Keratinocyte (primary cell): ENCODE measurements at regions not wholly inside any gene's neighbourhood (a gene's known extent, or its start where the extent isn't known, plus 50 kb on each side); places are given as distances from the start of the nearest gene placed in this dataset.

Experiments used
- DNase-seq: peaks from one replicate; pipeline ENCODE4 v3.0.0-alpha.2; 2011; ENCODE audit warnings: low read depth, missing footprints, low spot score
- FAIRE-seq: peaks from 2 replicates; lab custom pipeline; 2011; peaks lifted over from hg19 to GRCh38; lab: Jason Lieb, UNC
- H2AFZ ChIP-seq: 2 replicates; pipeline ENCODE4 v1.6.0; 2012; ENCODE audit warnings: low read length, control low read depth, inconsistent platforms; ENCODE audit not compliant: control insufficient read depth
- H3K27ac ChIP-seq: 2 replicates; pipeline ENCODE4 v1.5.1; 2011; ENCODE audit warnings: low read length; ENCODE audit not compliant: control insufficient read depth, insufficient read depth
- H3K27me3 ChIP-seq: 3 replicates; pipeline ENCODE4 v1.6.0; 2011; ENCODE audit warnings: low read length; ENCODE audit not compliant: control insufficient read depth, insufficient read depth; ENCODE audit errors: extremely low read depth
- H3K36me3 ChIP-seq, 2 experiments: 2 replicates in 1 of 2; 3 replicates in 1 of 2; pipeline ENCODE4 v1.5.1; 2011; ENCODE audit warnings: low read length in 2 of 2, mild to moderate bottlenecking in 1 of 2; ENCODE audit not compliant: control insufficient read depth in 2 of 2, insufficient read depth in 2 of 2; ENCODE audit errors: extremely low read depth in 1 of 2
- H3K4me1 ChIP-seq: 3 replicates; pipeline ENCODE4 v1.5.1; 2011; ENCODE audit warnings: low read length; ENCODE audit not compliant: control insufficient read depth, insufficient read depth; ENCODE audit errors: extremely low read depth
- H3K4me2 ChIP-seq: 3 replicates; pipeline ENCODE4 v1.6.0; 2011; ENCODE audit warnings: low read depth, low read length; ENCODE audit not compliant: control insufficient read depth, insufficient read depth; ENCODE audit errors: extremely low read depth
- H3K4me3 ChIP-seq, 3 experiments: fragments of 200-600 bp in 1 of 3; sonication (generic) in 1 of 3; 2 replicates in 2 of 3; 3 replicates in 1 of 3; pipeline ENCODE4 v1.5.1; 2011 to 2016; ENCODE audit warnings: low read length in 3 of 3, mild to moderate bottlenecking in 3 of 3, control low read depth in 2 of 3, inconsistent platforms in 1 of 3, low read depth in 1 of 3, mixed read lengths in 1 of 3, mixed run types in 1 of 3, moderate library complexity in 1 of 3; ENCODE audit not compliant: control insufficient read depth in 2 of 3, insufficient read depth in 2 of 3; ENCODE audit errors: extremely low read depth in 1 of 3
- H3K79me2 ChIP-seq: 2 replicates; pipeline ENCODE4 v1.6.0; 2012; ENCODE audit warnings: low read length; ENCODE audit not compliant: control insufficient read depth, insufficient read depth
- H3K9ac ChIP-seq: 3 replicates; pipeline ENCODE4 v1.6.0; 2011; ENCODE audit warnings: low read length; ENCODE audit not compliant: control insufficient read depth, insufficient read depth; ENCODE audit errors: extremely low read depth
- H3K9me1 ChIP-seq: 3 replicates; pipeline ENCODE4 v1.6.0; 2011; ENCODE audit warnings: low read length; ENCODE audit not compliant: control insufficient read depth, insufficient read depth; ENCODE audit errors: extremely low read depth
- H3K9me3 ChIP-seq: 2 replicates; pipeline ENCODE4 v1.5.1; 2012; ENCODE audit warnings: low read depth, low read length; ENCODE audit not compliant: control insufficient read depth
- H4K20me1 ChIP-seq: 3 replicates; pipeline ENCODE4 v1.6.0; 2011; ENCODE audit warnings: low read length; ENCODE audit not compliant: control insufficient read depth, insufficient read depth; ENCODE audit errors: extremely low read depth
- CTCF ChIP-seq, 3 experiments: IDR thresholded peaks in 1 of 3; conservative IDR thresholded peaks in 1 of 3; optimal IDR thresholded peaks in 1 of 3; 2 replicates in 2 of 3; 3 replicates in 1 of 3; pipeline versions ENCODE3 to v1.5.1; 2011; ENCODE audit warnings: low read length in 3 of 3, mild to moderate bottlenecking in 3 of 3, moderate library complexity in 2 of 3, control low read depth in 1 of 3, inconsistent platforms in 1 of 3; ENCODE audit not compliant: insufficient read depth in 2 of 3; ENCODE audit errors: extremely low read depth in 1 of 3
- EZH2 ChIP-seq: IDR thresholded peaks from one replicate; pipeline ENCODE4 v1.6.1; 2012; ENCODE audit warnings: inconsistent platforms, mild to moderate bottlenecking, low read length, moderate library complexity
- dilution Hi-C: fragments of 300-500 bp; cut with MboI; formaldehyde crosslinking; loops from one replicate; pipeline ENCODE4 v1.7.0; 2020; ENCODE audit warnings: low sequenced_read_pairs; ENCODE audit not compliant: extremely low pct_ligation_motif_present

- TF ChIP-seq EZH2 = no peak
- TF ChIP-seq CTCF (optimal IDR thresholded peaks at IDR 0.05 in 1 of 3, IDR thresholded peaks at IDR 0.05 in 1 of 3, conservative IDR thresholded peaks at IDR 0.05 in 1 of 3; ENCODE audit: extremely low read depth in 1 of 3, insufficient read depth in 2 of 3, low read length in 3 of 3) = no peak
- no peak overlapping the region for H3K4me3 ChIP-seq
- dilution Hi-C loops = no loop called here
These were observed 188.9 kb downstream of the AHR start for GRCh38 chr7:17487343-17487742.

GRCh38 chr7:17488829-17489228 is 190.4 kb downstream of the AHR start:
- DNase-seq (no peak), FAIRE-seq (no peak)
- TF ChIP-seq CTCF (optimal IDR thresholded peaks at IDR 0.05 in 1 of 3, IDR thresholded peaks at IDR 0.05 in 1 of 3, conservative IDR thresholded peaks at IDR 0.05 in 1 of 3; ENCODE audit: extremely low read depth in 1 of 3, insufficient read depth in 2 of 3, low read length in 3 of 3) (no peak), EZH2 (no peak)
- H3K4me3 ChIP-seq = no peak overlapping the region
- no peak overlapping the region for H3K27ac ChIP-seq
- no peak overlapping the region for H2AFZ ChIP-seq
- no peaks in the 10 kb centered on the region for H3K36me3 ChIP-seq
- no peaks in the 10 kb centered on the region for H4K20me1 ChIP-seq
- no peaks in the 10 kb centered on the region for H3K9me3 ChIP-seq
- H3K4me2 ChIP-seq = no peak overlapping the region
- H3K9ac ChIP-seq = no peak overlapping the region
- dilution Hi-C loops = no loop called here
- H3K79me2 ChIP-seq = no peaks in the 10 kb centered on the region
- H3K9me1 ChIP-seq = no peaks in the 10 kb centered on the region
- H3K4me1 ChIP-seq = peaks cover 20% of the 10 kb centered on the region
- H3K27me3 ChIP-seq = no peaks in the 10 kb centered on the region

More at GRCh38 chr7:17487343-17487742, 188.9 kb downstream of the AHR start:
- Histone ChIP-seq H4K20me1 (no peaks in the 10 kb centered on the region), H3K27ac (no peak overlapping the region), H3K79me2 (no peaks in the 10 kb centered on the region), H2AFZ (no peak overlapping the region), H3K9me1 (no peaks in the 10 kb centered on the region), H3K4me2 (no peak overlapping the region), H3K27me3 (no peaks in the 10 kb centered on the region), H3K9me3 (no peaks in the 10 kb centered on the region), H3K9ac (no peak overlapping the region), H3K4me1 (peaks cover 14% of the 10 kb centered on the region), H3K36me3 (no peaks in the 10 kb centered on the region)
- FAIRE-seq (no peak), DNase-seq (no peak)
